ENCODE measurements at regions not wholly inside any gene's neighbourhood (a gene's known extent, or its start where the extent isn't known, plus 50 kb on each side); places are given as distances from the start of the nearest gene placed in this dataset.

GRCh38 chr11:70495351-70496310, 97.3 kb downstream of the CTTN start:
- TF ChIP-seq TAF1 (conservative IDR thresholded peaks at IDR 0.05) (no peak), CTCF (IDR thresholded peaks at IDR 0.05; ENCODE audit: low read depth, low read length, missing input control) (no peak), ZBTB33 (IDR thresholded peaks at IDR 0.05) (no peak), RAD21 (IDR thresholded peaks at IDR 0.05) (no peak)

All from liver (tissue), 3 donors.